Activated T-helper 9 cell treated with anti-CD3 and anti-CD28 coated beads, Interleukin-2, amount 50 U/mL, for 16 hours (primary cell): ENCODE measurements at regions not wholly inside any gene's neighbourhood (a gene's known extent, or its start where the extent isn't known, plus 50 kb on each side); places are given as distances from the start of the nearest gene placed in this dataset.
"Not testable (repeated sequence)": the region's sequence is repeated elsewhere in the genome, so short reads cannot be mapped to it uniquely, and the experiment has no call there.

ENCODE experiments used
- DNase-seq: peaks from one replicate; pipeline ENCODE4 v3.0.0-alpha.2; 2020; ENCODE audit warnings: low read depth

- DNase-seq: no peak
These were observed 166.7 kb upstream of the NRP1 start for GRCh38 chr10:33501161-33501560.

- DNase-seq: no peak
These were observed 164.0 kb upstream of the NRP1 start for GRCh38 chr10:33498391-33498891.

DNA sequence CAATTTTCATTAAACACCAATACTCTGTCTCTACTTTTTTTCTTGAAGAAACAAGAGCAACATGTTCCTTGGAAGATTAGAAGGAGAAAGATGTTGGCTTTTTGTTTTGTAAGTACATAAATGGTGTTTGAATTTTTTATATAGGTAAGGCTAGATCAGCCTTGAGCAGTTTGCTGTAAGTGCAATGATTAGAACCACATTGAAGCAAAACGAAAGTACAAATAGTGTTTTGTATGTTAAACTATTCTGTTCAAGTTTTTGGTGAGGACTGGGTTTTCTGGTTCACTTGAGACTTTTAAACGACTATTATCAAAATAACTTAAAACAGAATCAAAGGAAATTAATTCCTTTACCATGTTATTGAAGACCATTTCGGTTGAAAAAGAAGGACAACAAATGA, 162.9 kb upstream of the NRP1 start:
- no peak for DNase-seq

DNA sequence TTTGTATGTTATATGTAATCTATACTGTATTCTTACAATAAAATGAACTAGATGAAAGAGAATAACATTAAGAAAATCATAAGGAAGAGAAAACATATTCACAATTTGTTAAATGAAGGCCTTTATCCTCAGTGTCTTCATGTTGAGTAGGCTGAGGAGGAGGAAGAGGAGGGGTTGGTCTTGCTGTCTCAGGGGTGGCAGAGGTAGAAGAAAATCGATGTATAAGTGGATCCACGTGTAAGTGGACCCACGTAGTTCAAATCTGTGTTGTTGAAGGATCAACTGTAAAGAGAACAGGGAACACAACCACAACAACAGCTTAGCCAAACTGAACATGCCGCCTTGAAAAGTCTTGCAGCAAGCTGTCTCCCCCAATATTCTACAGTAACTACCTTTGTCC, 161.6 kb upstream of the NRP1 start:
- no peak for DNase-seq

DNA sequence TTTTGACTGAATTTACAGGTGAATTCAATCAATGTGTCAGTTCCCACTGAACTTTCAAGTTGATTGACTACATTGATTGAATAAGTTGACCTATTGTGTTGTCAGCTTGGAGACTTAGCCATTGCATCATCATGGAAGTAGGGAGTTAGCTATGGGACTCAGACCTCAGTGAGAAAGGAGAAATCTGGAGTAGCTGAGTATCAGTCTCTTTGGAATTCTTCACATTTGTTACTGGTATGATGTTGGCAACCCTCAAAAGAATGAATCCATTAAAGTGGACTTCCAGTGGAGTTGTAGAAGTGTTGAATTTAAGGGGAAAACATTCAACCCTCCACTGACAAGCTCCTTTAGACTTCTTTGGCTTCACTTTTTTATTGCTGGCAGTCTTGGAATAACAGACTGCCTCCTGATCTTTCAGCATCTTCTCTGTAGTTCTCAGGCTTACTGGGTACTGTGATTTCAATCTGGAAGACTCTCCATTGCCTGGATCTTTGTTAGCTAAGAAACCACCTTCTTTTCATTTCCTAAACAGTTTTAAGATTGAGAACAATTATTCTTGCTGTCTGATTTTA, 160.3 kb upstream of the NRP1 start:
- DNase-seq: no peak

GRCh38 chr10:33493978-33494377, 159.5 kb upstream of the NRP1 start:
- no peak for DNase-seq

- DNase-seq: no peak
These were observed 159.0 kb upstream of the NRP1 start for GRCh38 chr10:33493497-33493896.

DNA sequence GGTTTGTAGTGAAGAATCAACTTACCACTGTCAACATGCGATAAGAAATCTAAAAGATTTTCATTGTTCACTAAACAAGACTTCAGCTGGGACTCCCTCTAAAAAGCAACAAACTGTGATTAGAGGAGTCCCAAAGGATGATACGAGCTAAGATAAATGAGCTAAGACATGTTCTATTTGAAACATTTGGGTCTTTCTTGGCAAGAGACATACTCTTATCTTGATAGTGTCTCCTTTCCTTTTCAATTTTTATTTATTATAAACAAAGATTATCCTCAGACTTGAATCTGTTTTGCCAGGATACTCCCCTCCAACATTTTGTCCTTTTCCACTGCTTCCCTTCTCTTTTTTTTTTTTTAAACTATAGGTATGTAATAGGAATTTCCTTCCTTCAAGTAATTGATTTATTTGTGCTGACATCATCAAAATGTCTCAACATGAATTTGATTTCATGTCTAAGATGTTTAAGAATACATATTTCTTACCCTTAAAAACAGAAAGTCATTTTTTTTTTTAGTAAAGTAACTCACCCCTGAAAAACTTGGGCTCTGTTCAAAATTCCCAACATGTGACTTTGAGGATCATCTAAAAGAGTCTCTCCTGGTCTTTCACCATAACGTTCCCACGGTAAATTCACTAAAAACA, 158.4 kb upstream of the NRP1 start:
- DNase-seq: no peak

- DNase-seq: no peak
These were observed 155.2 kb upstream of the NRP1 start for GRCh38 chr10:33489501-33490176.

DNA sequence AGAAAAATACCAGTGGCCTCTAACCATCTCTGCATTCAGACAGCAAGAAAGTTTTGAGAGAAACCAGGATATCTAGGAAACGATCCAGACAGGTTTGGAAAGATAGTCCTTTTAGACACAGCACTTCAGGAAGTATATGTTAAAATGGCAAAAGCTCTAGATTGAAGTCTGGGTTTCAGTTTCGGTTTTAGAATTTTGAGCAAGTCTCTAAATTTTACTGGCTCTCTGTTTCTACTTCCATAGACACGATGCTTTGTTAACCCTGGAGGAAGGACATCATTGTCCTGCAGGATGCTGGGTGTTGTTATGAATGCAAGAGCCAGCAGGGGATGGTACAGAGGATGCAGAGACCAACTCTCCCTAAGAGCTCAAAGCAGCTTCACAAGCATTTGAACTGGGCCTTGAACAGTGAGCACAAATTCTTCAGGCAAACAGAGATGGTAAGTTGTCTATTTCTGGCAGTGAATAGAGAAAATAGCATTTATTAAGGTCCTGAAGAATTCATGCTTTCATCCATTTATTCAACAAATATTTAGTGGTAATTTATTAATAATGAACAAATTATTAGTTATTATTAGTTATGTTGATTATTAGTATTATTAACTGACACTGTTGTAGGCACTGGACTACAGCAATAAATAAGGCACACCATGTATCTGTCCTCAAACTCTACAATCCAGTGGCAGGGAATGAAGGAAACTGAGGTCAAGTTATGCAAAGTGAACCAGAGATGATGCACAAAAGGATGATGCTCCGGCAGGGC, 152.7 kb upstream of the NRP1 start:
- no peak for DNase-seq

DNA sequence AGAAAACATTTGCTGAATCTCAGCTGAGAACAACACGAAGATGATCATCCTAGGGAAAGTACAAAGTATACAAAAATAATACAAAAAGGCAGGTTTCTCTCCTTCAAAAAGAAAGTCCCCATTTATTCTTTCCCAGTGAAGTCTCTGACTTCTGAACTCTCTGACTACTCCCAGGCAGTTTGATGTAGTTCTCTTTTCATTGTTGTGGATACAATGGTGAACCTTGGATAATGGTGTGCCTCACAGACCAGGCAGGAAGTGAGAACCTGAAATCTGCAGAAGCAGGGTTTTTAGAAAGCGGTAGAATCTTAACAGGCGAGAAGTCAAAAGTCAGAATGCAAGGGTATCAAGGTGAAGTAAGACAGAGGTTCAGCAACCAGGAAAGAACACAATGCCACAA, 150.8 kb upstream of the NRP1 start:
- DNase-seq: no peak

DNA sequence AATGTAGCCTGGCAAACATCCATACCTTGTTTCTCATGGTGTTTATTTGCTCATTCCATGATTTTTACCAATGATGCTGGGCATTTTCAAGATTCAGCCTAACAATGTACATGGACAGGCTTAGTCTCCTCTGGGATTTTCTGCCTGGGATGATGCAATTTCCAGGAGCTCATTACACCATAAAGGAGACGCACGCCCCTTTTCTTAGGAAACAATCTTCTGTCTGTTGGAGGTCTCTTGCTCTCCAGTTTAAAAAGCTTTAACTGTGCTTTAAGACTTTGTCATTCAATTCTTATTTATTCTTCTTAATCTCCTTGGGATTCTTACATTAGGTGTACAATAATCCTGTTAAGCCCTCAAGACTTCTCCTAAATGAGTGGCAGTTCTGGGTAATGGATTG, 150.3 kb upstream of the NRP1 start:
- no peak for DNase-seq

- no peak for DNase-seq
These were observed 149.3 kb upstream of the NRP1 start for GRCh38 chr10:33483816-33484190.

DNA sequence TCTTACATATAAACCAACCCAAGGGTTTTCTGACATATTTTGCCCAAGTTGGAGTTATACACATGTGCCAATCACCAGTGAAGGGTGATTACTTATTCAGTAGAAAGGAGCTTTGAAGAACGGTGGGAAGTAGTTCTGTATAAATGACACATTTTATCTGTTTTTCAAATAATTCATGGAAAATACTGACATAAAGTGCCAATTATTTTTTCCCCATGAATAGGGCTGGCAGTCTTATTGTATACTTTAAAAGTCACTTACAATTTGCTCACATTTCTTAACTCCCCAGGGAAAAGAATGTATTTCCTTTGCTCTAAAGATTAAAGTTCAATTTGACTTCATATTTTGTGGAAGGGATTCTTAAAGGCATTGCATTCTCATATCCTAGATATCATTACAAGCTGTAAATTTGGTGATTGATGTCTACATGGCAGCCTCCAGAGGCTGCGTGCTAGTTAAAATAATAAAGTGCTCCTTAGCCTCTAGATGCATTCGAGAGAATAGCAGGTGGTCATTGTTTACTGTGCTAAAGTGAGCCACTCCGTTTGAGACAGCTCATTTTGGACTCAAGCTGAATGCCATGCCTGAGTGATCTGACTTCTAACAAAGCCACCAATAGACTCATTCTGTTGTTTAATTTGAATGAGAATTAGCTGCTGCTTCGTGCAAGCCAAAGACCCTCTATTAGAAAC, 148.8 kb upstream of the NRP1 start:
- DNase-seq: no peak

DNA sequence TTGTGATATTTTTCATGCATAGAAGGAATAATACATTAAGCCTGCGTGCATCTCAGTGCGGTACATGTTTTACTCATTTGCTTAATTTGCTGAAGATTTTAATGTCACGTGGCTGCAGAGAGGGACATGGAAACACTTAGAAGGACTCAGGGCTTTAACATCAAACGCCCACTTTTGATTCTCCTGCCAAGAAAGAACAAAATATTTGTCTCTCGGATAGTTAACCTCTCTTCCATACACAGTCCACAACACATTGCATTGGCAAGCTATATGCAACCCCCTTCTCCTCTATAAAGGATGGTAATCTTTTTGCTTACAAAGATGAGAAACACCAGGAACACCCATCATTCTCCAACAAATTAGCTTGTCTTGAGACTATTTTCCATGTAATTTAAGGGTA, 148.0 kb upstream of the NRP1 start:
- no peak for DNase-seq

GRCh38 chr10:33481184-33481583, 146.7 kb upstream of the NRP1 start:
- DNase-seq: no peak

- DNase-seq: not testable (repeated sequence)
These were observed 145.9 kb upstream of the NRP1 start for GRCh38 chr10:33480417-33480816.

DNA sequence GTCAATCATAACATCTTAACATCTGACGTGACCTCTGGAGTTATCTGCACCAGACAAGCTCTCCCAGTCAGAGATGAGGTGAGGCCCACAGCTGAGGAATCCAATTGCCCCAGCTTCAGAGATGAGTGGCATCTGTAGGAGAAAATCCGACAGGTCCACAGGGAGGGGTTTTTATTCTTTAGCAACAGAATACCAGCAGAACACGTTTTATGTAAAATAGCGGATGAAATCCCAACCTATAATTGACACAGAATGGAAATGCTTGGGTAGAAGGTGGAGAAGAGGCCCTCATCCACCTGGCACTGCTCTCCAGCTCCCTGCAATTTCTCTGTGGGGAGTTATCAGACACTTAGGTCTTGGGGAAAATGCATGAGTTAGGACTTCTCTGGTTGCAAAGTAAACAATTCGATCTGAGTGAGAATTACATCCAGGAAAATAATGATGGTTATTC, 144.2 kb upstream of the NRP1 start:
- no peak for DNase-seq

DNA sequence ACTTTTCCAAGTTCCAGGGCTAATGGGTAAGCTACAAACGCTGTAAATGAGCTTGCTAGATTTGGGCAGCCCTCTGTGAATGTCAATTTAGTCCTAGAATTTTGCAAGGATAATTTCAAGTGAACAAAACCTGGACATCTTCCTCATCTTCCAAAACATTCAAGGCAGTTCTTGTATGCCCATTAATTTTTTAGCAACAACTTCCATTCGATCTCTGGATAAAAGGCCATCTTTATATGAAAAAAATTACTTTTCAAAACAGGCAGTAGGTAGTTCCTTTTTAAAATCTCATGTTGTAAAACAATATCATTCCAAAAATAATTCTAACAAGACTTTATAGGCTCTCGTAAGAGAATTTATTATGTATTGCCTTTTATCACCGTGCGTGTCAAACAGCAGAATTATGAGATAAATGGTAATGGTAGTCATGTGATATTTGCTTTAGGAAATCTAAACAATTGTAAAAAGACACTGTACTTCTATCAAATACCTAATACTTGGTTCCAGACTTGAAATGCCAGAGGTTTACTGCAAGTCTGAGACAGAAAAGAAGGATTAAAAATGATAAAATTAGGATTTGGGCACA, 143.7 kb upstream of the NRP1 start:
- no peak for DNase-seq

DNA sequence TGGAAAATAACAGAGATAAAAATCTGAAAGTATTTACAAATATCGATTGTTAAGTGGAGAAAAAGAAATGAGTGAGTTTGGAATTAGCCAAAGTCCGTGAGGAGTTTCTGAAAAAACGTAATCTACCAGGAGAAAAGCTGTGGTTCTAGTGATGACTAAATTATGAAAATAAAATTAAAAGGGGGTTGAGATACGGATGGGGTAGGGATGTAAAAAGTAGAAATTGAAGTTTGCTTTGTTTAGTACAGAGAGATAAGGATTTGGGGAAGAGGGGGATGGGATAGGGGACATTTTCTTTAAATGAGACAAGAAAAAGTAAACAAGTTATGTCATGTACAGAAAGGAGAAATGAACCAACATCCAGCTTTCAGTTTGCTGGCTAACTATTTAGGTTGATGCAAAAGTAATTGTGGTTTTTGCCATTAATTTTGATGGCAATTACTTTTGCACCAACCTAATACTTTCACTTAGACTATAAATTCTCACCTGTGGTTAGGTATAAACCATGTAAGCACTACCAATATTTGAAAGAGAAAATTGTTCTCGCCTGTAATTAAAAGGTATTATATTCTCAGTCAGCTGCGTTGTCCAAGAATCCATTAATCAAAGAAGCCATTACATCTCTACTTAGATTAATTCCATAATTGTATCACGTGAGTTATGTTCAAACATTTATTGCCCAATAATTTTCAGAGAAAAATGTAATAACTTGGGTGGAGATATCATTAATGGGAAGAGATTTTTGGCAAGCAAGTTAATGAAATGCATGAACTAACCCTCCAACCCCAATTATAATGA, 143.0 kb upstream of the NRP1 start:
- no peak for DNase-seq

DNA sequence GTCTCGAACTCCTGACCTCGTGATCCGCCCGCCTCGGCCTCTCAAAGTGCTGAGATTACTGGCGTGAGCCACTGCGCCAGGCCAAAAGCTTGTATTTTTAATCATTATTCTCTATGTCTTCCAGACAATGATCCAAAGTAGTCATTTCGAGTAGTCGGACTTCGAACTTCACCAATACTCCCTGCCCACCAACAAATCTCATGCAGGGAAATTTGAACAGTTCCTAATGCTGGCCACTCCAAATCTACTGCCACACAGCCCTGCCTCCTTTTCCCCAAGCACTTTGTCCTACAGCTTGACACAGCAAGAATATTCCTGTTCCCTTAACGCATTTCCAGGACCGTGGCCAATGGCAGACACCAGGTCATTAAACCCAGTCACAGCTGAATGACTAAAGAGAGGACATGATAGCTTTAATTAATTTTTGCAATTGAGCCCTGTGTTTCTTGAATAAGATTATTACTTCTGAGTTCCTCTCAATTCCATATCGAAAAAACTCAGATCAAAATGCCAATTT, 142.3 kb upstream of the NRP1 start:
- DNase-seq: no peak
